ENCODE measurements at regions not wholly inside any gene's neighbourhood (a gene's known extent, or its start where the extent isn't known, plus 50 kb on each side); places are given as distances from the start of the nearest gene placed in this dataset.

DNA sequence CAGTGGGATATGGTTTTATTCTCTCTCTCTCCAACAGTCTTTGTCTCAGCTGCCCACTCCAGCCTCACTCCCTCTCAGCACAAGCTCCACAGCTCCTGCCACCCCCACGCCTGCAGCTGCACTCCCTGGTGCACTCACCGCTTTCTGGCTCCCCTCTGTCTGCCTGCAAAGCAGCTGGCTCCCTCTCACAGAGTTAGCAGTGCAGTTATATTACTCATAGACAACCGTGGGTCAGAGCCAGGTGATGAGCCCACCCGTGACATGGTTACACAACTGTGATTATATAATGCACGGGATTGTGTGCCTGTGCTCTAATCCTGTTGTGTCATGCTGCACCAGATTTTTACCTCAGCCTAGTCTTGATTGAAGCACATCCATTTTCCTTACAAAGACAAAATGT lies 276.9 kb upstream of the CHAC2 start:
- TF ChIP-seq, protein P1, sequence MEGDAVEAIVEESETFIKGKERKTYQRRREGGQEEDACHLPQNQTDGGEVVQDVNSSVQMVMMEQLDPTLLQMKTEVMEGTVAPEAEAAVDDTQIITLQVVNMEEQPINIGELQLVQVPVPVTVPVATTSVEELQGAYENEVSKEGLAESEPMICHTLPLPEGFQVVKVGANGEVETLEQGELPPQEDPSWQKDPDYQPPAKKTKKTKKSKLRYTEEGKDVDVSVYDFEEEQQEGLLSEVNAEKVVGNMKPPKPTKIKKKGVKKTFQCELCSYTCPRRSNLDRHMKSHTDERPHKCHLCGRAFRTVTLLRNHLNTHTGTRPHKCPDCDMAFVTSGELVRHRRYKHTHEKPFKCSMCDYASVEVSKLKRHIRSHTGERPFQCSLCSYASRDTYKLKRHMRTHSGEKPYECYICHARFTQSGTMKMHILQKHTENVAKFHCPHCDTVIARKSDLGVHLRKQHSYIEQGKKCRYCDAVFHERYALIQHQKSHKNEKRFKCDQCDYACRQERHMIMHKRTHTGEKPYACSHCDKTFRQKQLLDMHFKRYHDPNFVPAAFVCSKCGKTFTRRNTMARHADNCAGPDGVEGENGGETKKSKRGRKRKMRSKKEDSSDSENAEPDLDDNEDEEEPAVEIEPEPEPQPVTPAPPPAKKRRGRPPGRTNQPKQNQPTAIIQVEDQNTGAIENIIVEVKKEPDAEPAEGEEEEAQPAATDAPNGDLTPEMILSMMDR (IDR thresholded peaks at IDR 0.05): no peak
- no peak for TF ChIP-seq POLR2A (IDR thresholded peaks at IDR 0.05)
- no peak for TF ChIP-seq EP300 (IDR thresholded peaks at IDR 0.05)
- no peak for TF ChIP-seq POLR2AphosphoS5 (IDR thresholded peaks at IDR 0.05)
